SU-DHL-6 (cell line): ENCODE measurements at regions not wholly inside any gene's neighbourhood (a gene's known extent, or its start where the extent isn't known, plus 50 kb on each side); places are given as distances from the start of the nearest gene placed in this dataset.

Source experiments
- H2AFZ ChIP-seq: fragments of 200-600 bp; sonication (generic); 2 replicates; pipeline ENCODE4 v1.6.1; 2014; ENCODE audit warnings: low read depth, mild to moderate bottlenecking, moderate library complexity, mixed read lengths, antibody characterized with exemption, low read length; ENCODE audit not compliant: severe bottlenecking
- H3F3A ChIP-seq: fragments of 200-600 bp; shearing (Covaris generic); 2 replicates; pipeline ENCODE4 v1.6.0; 2016; ENCODE audit warnings: antibody characterized with exemption, mild to moderate bottlenecking; ENCODE audit not compliant: insufficient read depth
- H3K27ac ChIP-seq: fragments of 200-600 bp; sonication (generic); 2 replicates; pipeline ENCODE4 v1.5.1; 2016; ENCODE audit warnings: low read depth, mild to moderate bottlenecking, low read length, moderate library complexity, mixed read lengths
- H3K27me3 ChIP-seq: fragments of 200-600 bp; sonication (generic), shearing (Covaris generic); 2 replicates; pipeline ENCODE4 v1.6.0; 2014; ENCODE audit warnings: mild to moderate bottlenecking, low read length
- H3K36me3 ChIP-seq: fragments of 200-600 bp; sonication (generic); 2 replicates; pipeline ENCODE4 v1.6.1; 2014; ENCODE audit warnings: mild to moderate bottlenecking, low read length, mixed read lengths
- H3K4me2 ChIP-seq: fragments of 300-600, 200-600 bp; shearing (Covaris generic), sonication (generic); 2 replicates; pipeline ENCODE4 v1.6.0; 2014; ENCODE audit warnings: low read length, low read depth, mild to moderate bottlenecking; ENCODE audit not compliant: poor library complexity, severe bottlenecking
- H3K4me3 ChIP-seq: fragments of 200-600 bp; sonication (generic); 2 replicates; pipeline ENCODE4 v1.5.1; 2014; ENCODE audit warnings: antibody characterized with exemption, low read length, mild to moderate bottlenecking, mixed read lengths; ENCODE audit not compliant: insufficient read depth, poor library complexity, severe bottlenecking
- H3K79me2 ChIP-seq: fragments of 200-600 bp; sonication (generic); 2 replicates; pipeline ENCODE4 v1.6.1; 2014; ENCODE audit warnings: mild to moderate bottlenecking, low read length, moderate library complexity; ENCODE audit not compliant: insufficient read depth
- H3K9ac ChIP-seq: fragments of 200-600 bp; sonication (generic); 2 replicates; pipeline ENCODE4 v1.7.0; 2014; ENCODE audit warnings: mild to moderate bottlenecking, low read length
- H3K9me2 ChIP-seq: fragments of 200-600 bp; sonication (generic); replicated peaks from 2 replicates; pipeline ENCODE4 v1.6.1; 2014; ENCODE audit warnings: low read length; ENCODE audit not compliant: insufficient read depth
- H3K9me3 ChIP-seq: fragments of 200-600 bp; sonication (generic); 2 replicates; pipeline ENCODE4 v1.6.1; 2014; ENCODE audit warnings: low read length, mixed read lengths; ENCODE audit not compliant: insufficient read depth
- H4K20me1 ChIP-seq: fragments of 200-600 bp; sonication (generic); 2 replicates; pipeline ENCODE4 v1.6.1; 2014; ENCODE audit warnings: low read depth, mild to moderate bottlenecking, antibody characterized with exemption, low read length, moderate library complexity, mixed read lengths
- CTCF ChIP-seq: fragments of 200-600 bp; sonication (generic); IDR thresholded peaks from one replicate; pipeline ENCODE4 v1.5.1; 2017; ENCODE audit warnings: antibody characterized with exemption, mild to moderate bottlenecking, low read length, moderate library complexity; ENCODE audit not compliant: insufficient read depth, poor library complexity, severe bottlenecking
- EZH2phosphoT487 ChIP-seq: fragments of 200-600 bp; sonication (generic), shearing (Covaris generic); conservative IDR thresholded peaks from 2 replicates; pipeline ENCODE4 v1.6.1; 2018; ENCODE audit warnings: mild to moderate bottlenecking, antibody characterized with exemption, low read length, moderate library complexity, mixed read lengths

GRCh38 chr10:6819301-6819700 lies 239.2 kb upstream of the PRKCQ start:
- no peak overlapping the region for H3K9ac ChIP-seq
- no peak overlapping the region for H3K4me3 ChIP-seq
- H3K27ac ChIP-seq, result no peak overlapping the region
- H3K9me2 ChIP-seq, result no peaks in the 10 kb centered on the region
- no peak overlapping the region for H2AFZ ChIP-seq
- no peaks in the 10 kb centered on the region for H3K9me3 ChIP-seq
- H3K27me3 ChIP-seq, result no peaks in the 10 kb centered on the region
- no peak overlapping the region for H3K4me2 ChIP-seq
- TF ChIP-seq CTCF, result no peak
- TF ChIP-seq EZH2phosphoT487, result no peak
- H3K79me2 ChIP-seq, result no peaks in the 10 kb centered on the region
- no peaks in the 10 kb centered on the region for H3F3A ChIP-seq
- no peaks in the 10 kb centered on the region for H4K20me1 ChIP-seq
- H3K36me3 ChIP-seq, result no peaks in the 10 kb centered on the region

GRCh38 chr10:6817770-6818169 lies 237.7 kb upstream of the PRKCQ start:
- no peak overlapping the region for H3K4me3 ChIP-seq
- no peak overlapping the region for H2AFZ ChIP-seq
- H4K20me1 ChIP-seq, result no peaks in the 10 kb centered on the region
- H3K9me2 ChIP-seq, result no peaks in the 10 kb centered on the region
- no peaks in the 10 kb centered on the region for H3K36me3 ChIP-seq
- no peaks in the 10 kb centered on the region for H3K79me2 ChIP-seq
- H3K27ac ChIP-seq, result no peak overlapping the region
- no peak overlapping the region for H3K9ac ChIP-seq
- no peak overlapping the region for H3K4me2 ChIP-seq
- TF ChIP-seq CTCF, result no peak
- no peak for TF ChIP-seq EZH2phosphoT487
- H3F3A ChIP-seq, result no peaks in the 10 kb centered on the region
- no peaks in the 10 kb centered on the region for H3K27me3 ChIP-seq
- no peaks in the 10 kb centered on the region for H3K9me3 ChIP-seq

GRCh38 chr10:6815346-6815745 lies 235.3 kb upstream of the PRKCQ start:
- H3K36me3 ChIP-seq, result no peaks in the 10 kb centered on the region
- no peak for TF ChIP-seq CTCF
- no peak for TF ChIP-seq EZH2phosphoT487
- no peak overlapping the region for H3K4me3 ChIP-seq
- no peak overlapping the region for H3K4me2 ChIP-seq
- H3K9me3 ChIP-seq, result no peaks in the 10 kb centered on the region
- no peak overlapping the region for H3K9ac ChIP-seq
- H3F3A ChIP-seq, result no peaks in the 10 kb centered on the region
- H3K9me2 ChIP-seq, result no peaks in the 10 kb centered on the region
- H2AFZ ChIP-seq, result no peak overlapping the region
- H4K20me1 ChIP-seq, result no peaks in the 10 kb centered on the region
- H3K27me3 ChIP-seq, result no peaks in the 10 kb centered on the region
- H3K27ac ChIP-seq, result no peak overlapping the region
- no peaks in the 10 kb centered on the region for H3K79me2 ChIP-seq

- Histone ChIP-seq H3K4me2 (no peak overlapping the region), H3K9me3 (no peaks in the 10 kb centered on the region), H3K27me3 (no peaks in the 10 kb centered on the region), H3K79me2 (no peaks in the 10 kb centered on the region), H3K9ac (no peak overlapping the region), H3K36me3 (no peaks in the 10 kb centered on the region), H3K9me2 (no peaks in the 10 kb centered on the region), H3K27ac (no peak overlapping the region), H2AFZ (no peak overlapping the region), H4K20me1 (no peaks in the 10 kb centered on the region), H3F3A (no peaks in the 10 kb centered on the region), H3K4me3 (no peak overlapping the region)
- TF ChIP-seq EZH2phosphoT487 (no peak), CTCF (no peak)
These were observed 233.8 kb upstream of the PRKCQ start for GRCh38 chr10:6813856-6814255.
